Endothelial cell of umbilical vein (primary cell): ENCODE measurements at regions not wholly inside any gene's neighbourhood (a gene's known extent, or its start where the extent isn't known, plus 50 kb on each side); places are given as distances from the start of the nearest gene placed in this dataset.

ENCODE experiments used
- BruUV-seq: library from RNA; stranded (reverse); fragments of 400-500 nt; replicated peaks from 2 replicates; lab custom pipeline; 2021; lab: Mats Ljungman, UMichigan
- CTCF ChIA-PET: fragments of 300-600, 350-600 bp; sonication (Branson Sonifier 250); formaldehyde crosslinking; loops from one replicate; lab custom pipeline; 2021; ENCODE audit warnings: antibody characterized with exemption, inconsistent platforms; lab: Charles Lee
- POLR2A ChIA-PET: fragments of 300-600, 350-600 bp; sonication (Branson Sonifier 250); formaldehyde crosslinking; loops from one replicate; lab custom pipeline; 2021; ENCODE audit warnings: antibody characterized with exemption, inconsistent platforms; lab: Charles Lee
- DNase-seq: peaks from one replicate; pipeline ENCODE4 v3.0.0-alpha.2; 2011; ENCODE audit warnings: low read depth, low spot score
- FAIRE-seq: peaks from 2 replicates; lab custom pipeline; 2011; peaks lifted over from hg19 to GRCh38; lab: Jason Lieb, UNC
- H2AFZ ChIP-seq: 2 replicates; pipeline ENCODE4 v1.6.0; 2012; ENCODE audit warnings: low read depth, low read length, control low read depth, inconsistent platforms
- H3K27ac ChIP-seq: 2 replicates; pipeline ENCODE4 v1.5.1; 2011; ENCODE audit warnings: low read depth, mild to moderate bottlenecking, control low read depth, low read length, moderate library complexity; ENCODE audit not compliant: insufficient read depth
- H3K27me3 ChIP-seq, 2 experiments: 2 replicates each; pipeline versions ENCODE4 v1.6.0 to v1.6.1; 2011; ENCODE audit warnings: low read length in 2 of 2, mixed read lengths in 1 of 2; ENCODE audit not compliant: control insufficient read depth in 2 of 2, insufficient read depth in 2 of 2
- H3K36me3 ChIP-seq, 2 experiments: 2 replicates in 1 of 2; 3 replicates in 1 of 2; pipeline ENCODE4 v1.5.1; 2011; ENCODE audit warnings: low read length in 2 of 2, mild to moderate bottlenecking in 1 of 2, moderate library complexity in 1 of 2; ENCODE audit not compliant: control insufficient read depth in 2 of 2, insufficient read depth in 2 of 2; ENCODE audit errors: extremely low read depth in 1 of 2
- H3K4me1 ChIP-seq: 3 replicates; pipeline ENCODE4 v1.5.1; 2011; ENCODE audit warnings: mild to moderate bottlenecking, low read length; ENCODE audit not compliant: control insufficient read depth, insufficient read depth; ENCODE audit errors: extremely low read depth
- H3K4me2 ChIP-seq: 2 replicates; pipeline ENCODE4 v1.6.1; 2011; ENCODE audit warnings: low read length, control low read depth, mixed read lengths; ENCODE audit not compliant: insufficient read depth
- H3K4me3 ChIP-seq, 3 experiments: fragments of 200-600 bp in 1 of 3; sonication (generic), shearing (Covaris generic) in 1 of 3; replicated peaks in 1 of 3; 2 replicates each; pipeline ENCODE4 v1.5.1; 2011 to 2016; ENCODE audit warnings: control low read depth in 3 of 3, low read length in 3 of 3, mild to moderate bottlenecking in 2 of 3, inconsistent platforms in 1 of 3, low read depth in 1 of 3, moderate library complexity in 1 of 3; ENCODE audit not compliant: insufficient read depth in 1 of 3
- H3K79me2 ChIP-seq: 2 replicates; pipeline ENCODE4 v1.6.0; 2012; ENCODE audit warnings: low read length, inconsistent platforms; ENCODE audit not compliant: control insufficient read depth, insufficient read depth
- H3K9ac ChIP-seq: replicated peaks from 2 replicates; pipeline ENCODE3; 2011; ENCODE audit warnings: low read length, control low read depth; ENCODE audit not compliant: insufficient read depth; ENCODE audit errors: extremely low read depth
- H3K9me1 ChIP-seq: replicated peaks from 3 replicates; pipeline ENCODE4 v1.6.0; 2011; ENCODE audit warnings: mild to moderate bottlenecking, low read length; ENCODE audit not compliant: control insufficient read depth, insufficient read depth; ENCODE audit errors: extremely low read depth
- H3K9me3 ChIP-seq: replicated peaks from 2 replicates; pipeline ENCODE4 v1.5.1; 2012; ENCODE audit warnings: low read length, inconsistent platforms; ENCODE audit not compliant: control insufficient read depth, insufficient read depth
- H4K20me1 ChIP-seq: replicated peaks from 2 replicates; pipeline ENCODE3; 2011; ENCODE audit warnings: mild to moderate bottlenecking, low read length; ENCODE audit not compliant: control insufficient read depth, insufficient read depth; ENCODE audit errors: extremely low read depth
- CTCF ChIP-seq, 2 donors: IDR thresholded peaks; 1 replicate in 1 of 2; 2 replicates in 1 of 2; pipeline ENCODE4 v1.5.1; 2011; ENCODE audit warnings: low read length in 2 of 2, mild to moderate bottlenecking in 2 of 2, moderate library complexity in 2 of 2, control low read depth in 1 of 2, inconsistent platforms in 1 of 2, low read depth in 1 of 2; ENCODE audit not compliant: insufficient read depth in 1 of 2; ENCODE audit errors: extremely low read depth in 1 of 2
- EZH2 ChIP-seq: IDR thresholded peaks from 2 replicates; pipeline ENCODE4 v1.6.1; 2012; ENCODE audit warnings: borderline replicate concordance, low read depth, mild to moderate bottlenecking, moderate library complexity, low read length, inconsistent platforms; ENCODE audit not compliant: severe bottlenecking
- FOS ChIP-seq: IDR thresholded peaks from 2 replicates; pipeline ENCODE4 v1.6.1; 2011; ENCODE audit warnings: mild to moderate bottlenecking, low read length, moderate library complexity, borderline replicate concordance; ENCODE audit not compliant: insufficient read depth
- GATA2 ChIP-seq: IDR thresholded peaks from 2 replicates; pipeline ENCODE4 v1.7.0; 2011; ENCODE audit warnings: low read depth, mild to moderate bottlenecking, moderate library complexity, mixed read lengths, low read length; ENCODE audit not compliant: insufficient read length, insufficient read depth
- JUN ChIP-seq: IDR thresholded peaks from 2 replicates; pipeline ENCODE4 v1.6.1; 2011; ENCODE audit warnings: borderline replicate concordance, low read depth; ENCODE audit not compliant: insufficient read length, insufficient read depth
- MAX ChIP-seq: IDR thresholded peaks from 2 replicates; pipeline ENCODE4 v1.6.1; 2011; ENCODE audit not compliant: insufficient read depth, insufficient read length
- MYC ChIP-seq: IDR thresholded peaks from one replicate; pipeline ENCODE4 v1.6.1; 2011; ENCODE audit warnings: mild to moderate bottlenecking, low read depth, low read length
- POLR2A ChIP-seq: IDR thresholded peaks from 2 replicates; pipeline ENCODE4 v1.6.1; 2012; ENCODE audit warnings: low read depth, mild to moderate bottlenecking, control low read depth, low read length
- POLR2AphosphoS5 ChIP-seq: IDR thresholded peaks from 2 replicates; pipeline ENCODE4 v1.6.1; 2012; ENCODE audit warnings: low read depth, mild to moderate bottlenecking, control low read depth, low read length, moderate library complexity; ENCODE audit not compliant: insufficient read depth
- dilution Hi-C: fragments of 300-500 bp; cut with MboI; formaldehyde crosslinking; loops from one replicate; pipeline ENCODE4 v1.15.0; 2019; ENCODE audit warnings: low sequenced_read_pairs; ENCODE audit not compliant: extremely low pct_ligation_motif_present
- intact Hi-C: fragments of 100-400 bp; cut with micrococcal nuclease; formaldehyde crosslinking; loops from one replicate; pipeline ENCODE4 v1.10.0; 2022

- FAIRE-seq (no peak), DNase-seq (no peak)
- Histone ChIP-seq H3K27ac (no peak overlapping the region), H4K20me1 (no peaks in the 10 kb centered on the region), H3K79me2 (no peaks in the 10 kb centered on the region), H3K4me3 (no peak overlapping the region), H3K36me3 (no peaks in the 10 kb centered on the region), H3K4me2 (no peak overlapping the region), H2AFZ (no peak overlapping the region), H3K9ac (no peak overlapping the region), H3K9me1 (no peaks in the 10 kb centered on the region), H3K4me1 (no peaks in the 10 kb centered on the region), H3K9me3 (no peaks in the 10 kb centered on the region), H3K27me3 (no peaks in the 10 kb centered on the region)
- CTCF ChIA-PET: no interaction called here
- no peak for TF ChIP-seq FOS
- TF ChIP-seq POLR2A: no peak
- TF ChIP-seq GATA2: no peak
- no peak for TF ChIP-seq POLR2AphosphoS5
- no peak for TF ChIP-seq CTCF (IDR thresholded peaks at IDR 0.05; ENCODE audit: extremely low read depth in 1 of 2, insufficient read depth in 1 of 2, low read depth in 1 of 2, low read length in 2 of 2)
- no peak for TF ChIP-seq MAX
- TF ChIP-seq MYC: no peak
- TF ChIP-seq JUN: no peak
- no peak for TF ChIP-seq EZH2
- POLR2A ChIA-PET: no interaction called here
- dilution Hi-C loops (no loop called here), intact Hi-C loops (no loop called here)
- BruUV-seq: no TSS peak
Measured at GRCh38 chr3:109696932-109697331, 359.6 kb upstream of the DPPA4 start.
